HEK293 (cell line): ENCODE measurements at regions not wholly inside any gene's neighbourhood (a gene's known extent, or its start where the extent isn't known, plus 50 kb on each side); places are given as distances from the start of the nearest gene placed in this dataset.

Experiments
- CTCF ChIA-PET: fragments of 350-600 bp; formaldehyde crosslinking; extraction: SDS; loops from one replicate; lab custom pipeline; 2021; ENCODE audit warnings: antibody characterized with exemption; lab: Yijun Ruan, JAX
- POLR2A ChIA-PET: fragments of 300-600 bp; formaldehyde crosslinking; extraction: SDS; loops from one replicate; lab custom pipeline; 2020; ENCODE audit warnings: antibody characterized with exemption, inconsistent platforms; lab: Yijun Ruan, JAX
- H3K27ac ChIP-seq: fragments of 200-500 bp; sonication (Bioruptor generic); 2 replicates; pipeline ENCODE4 v1.5.1; 2014; ENCODE audit warnings: low read depth, low read length, control low read depth, inconsistent platforms; ENCODE audit errors: extremely low read depth
- H3K36me3 ChIP-seq, 2 experiments: fragments of 200-500 bp in 1 of 2; sonication (Bioruptor generic) in 1 of 2; 1 replicate in 1 of 2; 2 replicates in 1 of 2; pipeline ENCODE4 v1.5.1; 2014 to 2017; ENCODE audit warnings: inconsistent platforms in 2 of 2, low read length in 2 of 2; ENCODE audit not compliant: control insufficient read depth in 2 of 2, insufficient read depth in 1 of 2
- H3K4me1 ChIP-seq: fragments of 200-500 bp; sonication (Bioruptor generic); 2 replicates; pipeline ENCODE4 v1.5.1; 2014; ENCODE audit warnings: mild to moderate bottlenecking, low read length, inconsistent platforms; ENCODE audit not compliant: control insufficient read depth, insufficient read depth
- H3K4me3 ChIP-seq: 2 replicates; pipeline ENCODE4 v1.5.1; 2011; ENCODE audit warnings: low read depth, mild to moderate bottlenecking, control low read depth, low read length, moderate library complexity
- H3K9me3 ChIP-seq: fragments of 200-500 bp; sonication (Bioruptor generic); 2 replicates; pipeline ENCODE4 v1.5.1; 2014; ENCODE audit warnings: low read depth, low read length, inconsistent platforms; ENCODE audit not compliant: control insufficient read depth, insufficient read depth
- BCL11B ChIP-seq: fragments of 450-650 bp; formaldehyde crosslinking; IDR thresholded peaks from 2 replicates; pipeline ENCODE4 v1.5.1; 2016; ENCODE audit warnings: low read depth, missing biosample characterization, missing genetic modification characterization
- EGR2 ChIP-seq: fragments of 450-650 bp; formaldehyde crosslinking; IDR thresholded peaks from 2 replicates; pipeline ENCODE4 v1.5.1; 2016; ENCODE audit warnings: low read depth, missing biosample characterization, missing genetic modification characterization
- GLI2 ChIP-seq: fragments of 450-650 bp; formaldehyde crosslinking; IDR thresholded peaks from 2 replicates; pipeline ENCODE4; 2017; ENCODE audit warnings: missing biosample characterization, missing genetic modification characterization, low read depth, borderline replicate concordance
- KLF17 ChIP-seq: fragments of 450-650 bp; formaldehyde crosslinking; IDR thresholded peaks from 2 replicates; pipeline ENCODE4 v1.5.1; 2016; ENCODE audit warnings: missing biosample characterization, missing genetic modification characterization
- TRIM28 ChIP-seq: IDR thresholded peaks from 2 replicates; pipeline ENCODE4 v1.6.1; 2011; ENCODE audit warnings: low read length, control low read depth, borderline replicate concordance
- ZBTB11 ChIP-seq: fragments of 450-650 bp; formaldehyde crosslinking; conservative IDR thresholded peaks from 2 replicates; pipeline ENCODE4 v1.5.1; 2016; ENCODE audit warnings: low read depth, missing biosample characterization, missing genetic modification characterization
- ZEB2 ChIP-seq: fragments of 450-650 bp; formaldehyde crosslinking; IDR thresholded peaks from 2 replicates; pipeline ENCODE4 v1.5.1; 2016; ENCODE audit warnings: missing biosample characterization, missing genetic modification characterization
- ZFHX2 ChIP-seq: fragments of 450-650 bp; formaldehyde crosslinking; conservative IDR thresholded peaks from 2 replicates; pipeline ENCODE4 v1.5.1; 2016; ENCODE audit warnings: missing biosample characterization, missing genetic modification characterization
- ZNF280D ChIP-seq: fragments of 450-650 bp; formaldehyde crosslinking; IDR thresholded peaks from 2 replicates; pipeline ENCODE4 v1.5.1; 2016; ENCODE audit warnings: missing biosample characterization, missing genetic modification characterization
- ZNF341 ChIP-seq: fragments of 450-650 bp; formaldehyde crosslinking; IDR thresholded peaks from 2 replicates; pipeline ENCODE4; 2016; ENCODE audit warnings: low read depth, missing biosample characterization, missing genetic modification characterization
- ZNF366 ChIP-seq: fragments of 450-650 bp; formaldehyde crosslinking; conservative IDR thresholded peaks from 2 replicates; pipeline ENCODE4 v1.5.1; 2016; ENCODE audit warnings: missing biosample characterization, missing genetic modification characterization
- ZNF518A ChIP-seq: fragments of 450-650 bp; formaldehyde crosslinking; conservative IDR thresholded peaks from 2 replicates; pipeline ENCODE4 v1.5.1; 2016; ENCODE audit warnings: low read depth, missing biosample characterization, missing genetic modification characterization
- ZNF560 ChIP-seq: fragments of 450-650 bp; formaldehyde crosslinking; IDR thresholded peaks from 2 replicates; pipeline ENCODE4 v1.5.1; 2017; ENCODE audit warnings: missing biosample characterization, missing genetic modification characterization, borderline replicate concordance
- ZNF639 ChIP-seq: fragments of 450-650 bp; formaldehyde crosslinking; IDR thresholded peaks from 2 replicates; pipeline ENCODE4 v1.5.1; 2016; ENCODE audit warnings: missing biosample characterization, missing genetic modification characterization
- ZNF701 ChIP-seq: fragments of 450-650 bp; formaldehyde crosslinking; IDR thresholded peaks from 2 replicates; pipeline ENCODE4 v1.5.1; 2016; ENCODE audit warnings: missing biosample characterization, missing genetic modification characterization
- ZNF830 ChIP-seq: fragments of 450-650 bp; IDR thresholded peaks from 2 replicates; pipeline ENCODE4 v1.5.0; 2018; ENCODE audit warnings: missing biosample characterization, missing genetic modification characterization, low read depth, mild to moderate bottlenecking, moderate library complexity
- ZNF837 ChIP-seq: fragments of 450-650 bp; formaldehyde crosslinking; IDR thresholded peaks from 2 replicates; pipeline ENCODE4 v1.5.1; 2016; ENCODE audit warnings: missing biosample characterization, missing genetic modification characterization
- ZXDB ChIP-seq: fragments of 450-650 bp; formaldehyde crosslinking; IDR thresholded peaks from 2 replicates; pipeline ENCODE4 v1.5.1; 2016; ENCODE audit warnings: missing biosample characterization, missing genetic modification characterization
- TF ChIP-seq, protein P1 (sequence below): fragments of 450-650 bp; formaldehyde crosslinking; IDR thresholded peaks from 2 replicates; pipeline ENCODE4 v1.5.1; 2016; ENCODE audit warnings: missing biosample characterization, missing genetic modification characterization

DNA sequence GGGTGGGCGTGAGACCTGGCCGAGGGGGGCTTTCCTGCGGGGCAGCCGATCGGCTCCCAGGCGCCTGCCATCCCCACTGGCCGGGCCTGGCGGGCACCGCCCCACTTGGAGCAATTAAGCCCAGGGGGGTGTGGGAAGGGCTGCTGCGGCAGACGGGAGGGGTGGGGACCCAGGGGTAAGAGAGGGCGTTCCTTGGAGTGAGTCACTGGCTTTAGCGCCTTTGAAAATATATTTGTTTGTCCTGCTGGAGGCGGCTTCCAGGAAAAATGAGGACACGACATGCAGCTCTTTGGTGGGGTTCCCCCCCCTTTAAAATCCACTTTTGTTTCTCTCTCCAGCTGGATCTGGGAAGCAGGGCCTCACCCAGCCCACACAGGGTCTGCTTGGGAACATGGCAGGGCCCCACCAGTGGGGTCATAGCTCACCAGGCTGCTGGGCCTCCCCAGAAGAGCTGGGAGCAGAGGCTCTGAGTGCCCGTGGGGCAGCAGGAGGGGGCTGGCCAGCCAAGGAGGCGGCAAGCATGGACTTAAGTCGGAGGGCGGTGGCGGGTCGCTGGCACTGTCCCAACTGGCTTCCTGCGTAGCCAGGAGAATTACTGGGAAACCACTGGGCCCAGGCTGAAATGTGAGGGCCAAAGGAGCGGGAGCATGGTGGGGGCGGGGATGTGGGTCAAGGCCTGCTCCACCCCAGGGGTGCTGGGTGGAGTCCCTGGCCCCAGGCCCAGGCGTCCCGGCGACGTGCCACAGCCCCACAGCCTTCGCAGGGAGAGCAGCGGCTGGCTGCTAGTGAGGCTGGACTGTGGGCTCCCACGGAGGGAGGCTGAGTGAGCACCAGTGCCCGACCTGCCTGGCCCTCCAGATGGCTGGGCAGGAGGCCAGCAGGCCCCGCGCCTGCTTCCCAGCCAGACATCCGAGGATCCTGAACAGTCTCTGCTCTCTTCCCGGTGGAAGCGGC is 128.0 kb downstream of the RFLNA start:
- ChIA-PET POLR2A (interaction anchor here (0.7 to 1.0 kb wide), 2 partner anchors 70 to 1039 kb away, joined by 3 read pairs; partner anchors contain the start of gene KMT5A), CTCF (interaction anchor here (0.7 kb wide), 1 partner anchor 71 kb away, joined by 3 read pairs; no protein-coding TSS in a partner anchor)
- Histone ChIP-seq H3K9me3 (no peaks in the 10 kb centered on the region), H3K36me3 (peaks cover 0 to 63% of the 10 kb centered on the region in 2 experiments; a peak in 2 of 3 replicates), H3K4me1 (peaks cover 15% of the 10 kb centered on the region), H3K27ac (peak overlapping the region; percentile 94), H3K4me3 (peak overlapping the region; percentile 30)
- TF ChIP-seq ZBTB11 (tag by site-specific recombination) (no peak), ZNF280D (tag by site-specific recombination) (no peak), ZEB2 (peak; percentile 60), EGR2 (tag by site-specific recombination) (peak; percentile 79), ZNF560 (tag by site-specific recombination) (no peak), ZNF518A (tag by site-specific recombination) (no peak), KLF17 (tag by site-specific recombination) (peak; percentile 49; the same call in 1 of the 2 replicates), ZNF837 (no peak), GLI2 (tag by site-specific recombination) (no peak), ZNF639 (tag by site-specific recombination) (peak; percentile 29; the same call in 1 of the 2 replicates), ZNF830 (tag by site-specific recombination) (no peak), ZNF701 (tag by site-specific recombination) (no peak), ZFHX2 (peak; percentile 88), ZNF366 (tag by site-specific recombination) (0 out of 2 replicates have a peak, but pooled peaks have one; percentile 29), ZNF341 (peak; percentile 95), TRIM28 (no peak), ZXDB (tag by site-specific recombination) (peak; percentile 52; the same call in 1 of the 2 replicates), BCL11B (tag by site-specific recombination) (no peak)
- TF ChIP-seq, protein P1, sequence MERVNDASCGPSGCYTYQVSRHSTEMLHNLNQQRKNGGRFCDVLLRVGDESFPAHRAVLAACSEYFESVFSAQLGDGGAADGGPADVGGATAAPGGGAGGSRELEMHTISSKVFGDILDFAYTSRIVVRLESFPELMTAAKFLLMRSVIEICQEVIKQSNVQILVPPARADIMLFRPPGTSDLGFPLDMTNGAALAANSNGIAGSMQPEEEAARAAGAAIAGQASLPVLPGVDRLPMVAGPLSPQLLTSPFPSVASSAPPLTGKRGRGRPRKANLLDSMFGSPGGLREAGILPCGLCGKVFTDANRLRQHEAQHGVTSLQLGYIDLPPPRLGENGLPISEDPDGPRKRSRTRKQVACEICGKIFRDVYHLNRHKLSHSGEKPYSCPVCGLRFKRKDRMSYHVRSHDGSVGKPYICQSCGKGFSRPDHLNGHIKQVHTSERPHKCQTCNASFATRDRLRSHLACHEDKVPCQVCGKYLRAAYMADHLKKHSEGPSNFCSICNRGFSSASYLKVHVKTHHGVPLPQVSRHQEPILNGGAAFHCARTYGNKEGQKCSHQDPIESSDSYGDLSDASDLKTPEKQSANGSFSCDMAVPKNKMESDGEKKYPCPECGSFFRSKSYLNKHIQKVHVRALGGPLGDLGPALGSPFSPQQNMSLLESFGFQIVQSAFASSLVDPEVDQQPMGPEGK (tag by site-specific recombination) = peak; percentile 87
